GM12874 (cell line): ENCODE measurements at regions not wholly inside any gene's neighbourhood (a gene's known extent, or its start where the extent isn't known, plus 50 kb on each side); places are given as distances from the start of the nearest gene placed in this dataset.

Source experiments
- CTCF ChIP-seq: IDR thresholded peaks from 2 replicates; pipeline ENCODE4 v1.5.1; 2011; ENCODE audit warnings: low read depth, mild to moderate bottlenecking, control low read depth, low read length, moderate library complexity; ENCODE audit not compliant: insufficient read depth

- no peak for TF ChIP-seq CTCF
These were observed 1122.3 kb upstream of the PCDH10 start for GRCh38 chr4:132026816-132027215.

- TF ChIP-seq CTCF: no peak
These were observed 1092.6 kb upstream of the PCDH10 start for GRCh38 chr4:132056496-132056895.

GRCh38 chr4:132059227-132059626 lies 1089.9 kb upstream of the PCDH10 start:
- no peak for TF ChIP-seq CTCF

GRCh38 chr4:132062611-132063239 lies 1086.4 kb upstream of the PCDH10 start:
- no peak for TF ChIP-seq CTCF

GRCh38 chr4:132063829-132064228 lies 1085.3 kb upstream of the PCDH10 start:
- TF ChIP-seq CTCF: no peak

GRCh38 chr4:132065940-132066495 lies 1083.1 kb upstream of the PCDH10 start:
- no peak for TF ChIP-seq CTCF

- TF ChIP-seq CTCF: no peak
These were observed 1077.3 kb upstream of the PCDH10 start for GRCh38 chr4:132071815-132072214.
